K562 (cell line): ENCODE measurements at regions not wholly inside any gene's neighbourhood (a gene's known extent, or its start where the extent isn't known, plus 50 kb on each side); places are given as distances from the start of the nearest gene placed in this dataset.

ENCODE experiments used
- JUNB ChIP-seq: fragments of 450-650 bp; formaldehyde crosslinking; conservative IDR thresholded peaks from 2 replicates; pipeline ENCODE4 v1.4.0; 2020; ENCODE audit warnings: mild to moderate bottlenecking
- KLF16 ChIP-seq: IDR thresholded peaks from 2 replicates; pipeline ENCODE4 v1.6.1; 2016; ENCODE audit warnings: antibody characterized with exemption
- MCM7 ChIP-seq, 2 experiments: fragments of 450-650 bp; IDR thresholded peaks; 2 replicates each; pipeline ENCODE4 v1.6.1; 2016 to 2018
- MYNN ChIP-seq, 2 experiments: sonication (generic); formaldehyde crosslinking in 1 of 2; IDR thresholded peaks; 2 replicates each; pipeline versions ENCODE4 v1.5.0 to v1.6.1; 2016 to 2020; ENCODE audit warnings: antibody characterized with exemption in 1 of 2, missing genetic modification reagents in 1 of 2
- TEAD4 ChIP-seq, 2 experiments: sonication (generic) in 1 of 2; formaldehyde crosslinking in 1 of 2; IDR thresholded peaks; 2 replicates each; pipeline versions ENCODE4 v1.6.1 to v1.8.0; 2012 to 2022; ENCODE audit warnings: borderline replicate concordance in 1 of 2, inconsistent platforms in 1 of 2, low read length in 1 of 2, mild to moderate bottlenecking in 1 of 2, missing genetic modification reagents in 1 of 2
- U2AF2 ChIP-seq: fragments of 200-400 bp; formaldehyde crosslinking; optimal IDR thresholded peaks from 2 replicates; pipeline ENCODE3; 2017; ENCODE audit warnings: low read depth, mild to moderate bottlenecking, low read length
- ZNF174 ChIP-seq: fragments of 250-450 bp; sonication (Bioruptor Pico); IDR thresholded peaks from 2 replicates; pipeline ENCODE4 v1.4.0; 2020; ENCODE audit warnings: mild to moderate bottlenecking
- ZNF197 ChIP-seq: fragments of 200-800 bp; sonication (Bioruptor generic); IDR thresholded peaks from 2 replicates; pipeline ENCODE4 v1.6.1; 2016; ENCODE audit warnings: low read depth, missing genetic modification characterization, missing compliant biosample characterization
- TF ChIP-seq, protein P1 (sequence below): fragments of 250-450 bp; sonication (Bioruptor Pico); IDR thresholded peaks from 2 replicates; pipeline ENCODE4 v1.4.0; 2020

DNA sequence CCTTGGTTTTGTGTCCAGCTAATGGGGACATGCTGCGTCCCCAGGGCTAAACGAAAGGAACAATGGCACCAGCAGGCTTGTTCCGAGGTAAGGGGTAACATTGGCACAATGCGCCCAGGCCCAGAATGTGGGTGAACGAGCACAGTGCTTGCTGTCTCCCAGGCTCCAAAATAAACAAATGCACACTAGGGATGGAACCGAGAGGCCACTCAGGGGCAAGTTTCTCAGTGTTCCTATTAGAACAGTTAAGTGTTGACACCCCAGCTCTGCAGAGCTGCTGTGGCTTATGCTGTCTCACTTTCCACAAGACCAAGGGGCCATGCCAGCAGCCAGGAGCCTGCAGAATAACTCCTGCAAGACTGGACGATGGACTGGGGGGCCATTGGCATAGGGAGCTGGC, 492.4 kb downstream of the GADD45G start (continued):
- TF ChIP-seq JUNB (CRISPR knock-in tag) (no peak), MCM7 (IDR thresholded peaks at IDR 0.05) (no peak), ZNF197 (CRISPR knock-in tag) (no peak), MYNN (IDR thresholded peaks at IDR 0.05) (no peak), MYNN (CRISPR knock-in tag; IDR thresholded peaks at IDR 0.05) (no peak), ZNF174 (CRISPR knock-in tag) (no peak), TEAD4 (IDR thresholded peaks at IDR 0.05; ENCODE audit: low read length) (no peak), TEAD4 (CRISPR knock-in tag; IDR thresholded peaks at IDR 0.05; ENCODE audit: borderline replicate concordance) (no peak), U2AF2 (no peak), KLF16 (no peak)
- TF ChIP-seq, protein P1, sequence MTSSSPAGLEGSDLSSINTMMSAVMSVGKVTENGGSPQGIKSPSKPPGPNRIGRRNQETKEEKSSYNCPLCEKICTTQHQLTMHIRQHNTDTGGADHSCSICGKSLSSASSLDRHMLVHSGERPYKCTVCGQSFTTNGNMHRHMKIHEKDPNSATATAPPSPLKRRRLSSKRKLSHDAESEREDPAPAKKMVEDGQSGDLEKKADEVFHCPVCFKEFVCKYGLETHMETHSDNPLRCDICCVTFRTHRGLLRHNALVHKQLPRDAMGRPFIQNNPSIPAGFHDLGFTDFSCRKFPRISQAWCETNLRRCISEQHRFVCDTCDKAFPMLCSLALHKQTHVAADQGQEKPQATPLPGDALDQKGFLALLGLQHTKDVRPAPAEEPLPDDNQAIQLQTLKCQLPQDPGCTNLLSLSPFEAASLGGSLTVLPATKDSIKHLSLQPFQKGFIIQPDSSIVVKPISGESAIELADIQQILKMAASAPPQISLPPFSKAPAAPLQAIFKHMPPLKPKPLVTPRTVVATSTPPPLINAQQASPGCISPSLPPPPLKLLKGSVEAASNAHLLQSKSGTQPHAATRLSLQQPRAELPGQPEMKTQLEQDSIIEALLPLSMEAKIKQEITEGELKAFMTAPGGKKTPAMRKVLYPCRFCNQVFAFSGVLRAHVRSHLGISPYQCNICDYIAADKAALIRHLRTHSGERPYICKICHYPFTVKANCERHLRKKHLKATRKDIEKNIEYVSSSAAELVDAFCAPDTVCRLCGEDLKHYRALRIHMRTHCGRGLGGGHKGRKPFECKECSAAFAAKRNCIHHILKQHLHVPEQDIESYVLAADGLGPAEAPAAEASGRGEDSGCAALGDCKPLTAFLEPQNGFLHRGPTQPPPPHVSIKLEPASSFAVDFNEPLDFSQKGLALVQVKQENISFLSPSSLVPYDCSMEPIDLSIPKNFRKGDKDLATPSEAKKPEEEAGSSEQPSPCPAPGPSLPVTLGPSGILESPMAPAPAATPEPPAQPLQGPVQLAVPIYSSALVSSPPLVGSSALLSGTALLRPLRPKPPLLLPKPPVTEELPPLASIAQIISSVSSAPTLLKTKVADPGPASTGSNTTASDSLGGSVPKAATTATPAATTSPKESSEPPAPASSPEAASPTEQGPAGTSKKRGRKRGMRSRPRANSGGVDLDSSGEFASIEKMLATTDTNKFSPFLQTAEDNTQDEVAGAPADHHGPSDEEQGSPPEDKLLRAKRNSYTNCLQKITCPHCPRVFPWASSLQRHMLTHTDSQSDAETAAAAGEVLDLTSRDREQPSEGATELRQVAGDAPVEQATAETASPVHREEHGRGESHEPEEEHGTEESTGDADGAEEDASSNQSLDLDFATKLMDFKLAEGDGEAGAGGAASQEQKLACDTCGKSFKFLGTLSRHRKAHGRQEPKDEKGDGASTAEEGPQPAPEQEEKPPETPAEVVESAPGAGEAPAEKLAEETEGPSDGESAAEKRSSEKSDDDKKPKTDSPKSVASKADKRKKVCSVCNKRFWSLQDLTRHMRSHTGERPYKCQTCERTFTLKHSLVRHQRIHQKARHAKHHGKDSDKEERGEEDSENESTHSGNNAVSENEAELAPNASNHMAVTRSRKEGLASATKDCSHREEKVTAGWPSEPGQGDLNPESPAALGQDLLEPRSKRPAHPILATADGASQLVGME (CRISPR knock-in tag), result no peak
